ENCODE measurements at regions not wholly inside any gene's neighbourhood (a gene's known extent, or its start where the extent isn't known, plus 50 kb on each side); places are given as distances from the start of the nearest gene placed in this dataset.

DNA sequence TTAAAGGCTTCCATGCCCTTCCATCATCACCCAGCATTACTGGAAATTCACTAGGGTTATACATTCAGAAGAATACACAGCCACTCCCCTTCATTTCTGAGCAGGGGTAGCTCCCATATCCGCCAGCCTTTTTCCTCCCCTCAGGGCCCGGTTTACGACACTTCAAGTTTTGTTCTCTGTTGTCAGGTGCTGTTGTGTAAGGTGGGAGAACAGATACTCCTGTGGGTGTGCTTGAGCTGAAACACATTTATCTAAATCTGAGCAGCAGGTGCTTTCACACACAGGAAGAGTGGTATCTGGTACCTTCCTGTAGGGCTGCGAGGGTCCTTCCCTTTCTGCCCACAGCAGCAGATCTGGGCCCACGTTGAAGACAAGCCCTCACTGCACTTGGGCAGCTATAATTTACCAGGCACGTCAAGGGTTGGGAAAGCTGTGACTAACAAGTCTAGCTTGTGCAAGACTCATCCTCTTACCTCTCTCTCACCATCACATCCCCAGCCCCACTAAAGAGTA is 215.8 kb upstream of the RREB1 start:
- no peak for DNase-seq (ENCODE audit: low read depth)

DNA sequence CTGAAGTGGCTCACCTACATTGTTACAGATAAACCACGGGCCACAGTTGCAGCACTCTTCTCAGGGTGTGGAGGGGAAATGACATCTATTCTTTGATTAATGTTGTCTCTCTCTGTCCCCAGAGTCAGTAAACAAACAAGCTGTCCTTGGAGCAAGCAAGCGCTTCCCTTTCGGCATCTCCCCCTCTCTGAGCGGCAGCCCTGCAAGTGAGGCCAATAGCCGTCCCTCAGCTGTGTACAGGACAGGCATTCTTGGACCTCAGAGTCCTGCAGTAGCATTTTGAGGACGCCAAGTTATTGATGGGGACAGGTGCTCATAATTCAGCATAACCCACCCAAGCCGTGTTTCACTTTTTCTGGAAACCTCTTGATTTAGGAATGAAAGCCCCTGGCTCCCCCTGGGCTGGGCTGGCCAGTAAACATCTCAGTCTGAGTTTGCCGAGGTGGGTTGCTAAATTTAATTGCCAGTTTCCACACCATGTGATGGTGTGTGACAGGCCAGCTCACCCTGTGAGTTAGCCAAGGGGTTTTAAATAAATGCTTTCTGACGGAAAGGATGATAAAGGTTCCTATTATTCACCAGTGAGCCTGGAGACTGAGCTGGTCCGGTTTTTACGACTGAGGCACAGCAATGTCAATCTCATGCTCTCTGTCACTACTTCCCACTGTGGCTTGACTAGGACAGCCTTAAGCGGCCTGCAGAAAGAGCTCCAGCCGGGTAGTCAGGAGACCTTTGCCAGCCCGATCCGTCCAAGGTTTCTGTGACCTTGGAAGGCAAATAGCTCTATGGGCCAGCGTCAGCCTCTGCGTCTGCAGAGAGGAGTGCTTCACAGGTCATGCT is 214.8 kb upstream of the RREB1 start:
- no peak for DNase-seq (ENCODE audit: low read depth)

DNA sequence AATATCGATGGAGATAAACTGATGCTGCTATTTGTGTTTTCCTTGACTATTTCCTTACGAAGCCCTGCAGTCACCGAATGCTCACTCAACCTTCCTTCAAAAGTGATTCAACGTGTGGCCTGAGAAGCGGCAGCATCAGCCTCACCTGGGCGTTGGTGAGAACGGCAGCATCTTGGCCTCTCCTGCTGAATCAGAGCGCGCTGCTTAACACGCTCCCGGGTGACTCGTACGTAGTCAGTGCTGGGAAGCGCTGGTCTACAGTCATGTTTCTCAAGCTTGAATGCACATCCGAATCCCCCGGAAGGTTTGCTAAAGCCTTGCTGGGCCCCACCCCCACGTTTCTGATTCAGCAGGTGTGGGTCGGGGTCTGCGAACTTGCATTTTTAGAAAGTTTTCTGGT is 214.1 kb upstream of the RREB1 start:
- no peak for DNase-seq (ENCODE audit: low read depth)

DNA sequence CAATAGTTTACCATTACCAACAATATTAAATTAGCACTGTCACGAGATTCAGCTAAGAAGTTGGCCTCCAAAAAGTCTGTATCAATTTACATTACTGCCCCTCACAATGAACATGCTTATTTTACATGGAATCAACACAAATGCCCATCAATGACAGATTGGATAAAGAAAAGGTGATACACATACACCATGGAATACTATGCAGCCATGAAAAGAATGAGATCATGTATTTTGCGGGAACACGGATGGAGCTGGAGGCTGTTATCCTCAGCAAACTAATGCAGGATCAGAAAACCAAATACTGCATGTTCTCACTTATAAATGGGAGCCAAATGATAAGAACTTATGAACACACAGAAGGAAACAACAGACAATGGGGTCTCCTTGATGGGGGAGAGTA is 211.8 kb upstream of the RREB1 start:
- DNase-seq (ENCODE audit: low read depth): no peak

DNA sequence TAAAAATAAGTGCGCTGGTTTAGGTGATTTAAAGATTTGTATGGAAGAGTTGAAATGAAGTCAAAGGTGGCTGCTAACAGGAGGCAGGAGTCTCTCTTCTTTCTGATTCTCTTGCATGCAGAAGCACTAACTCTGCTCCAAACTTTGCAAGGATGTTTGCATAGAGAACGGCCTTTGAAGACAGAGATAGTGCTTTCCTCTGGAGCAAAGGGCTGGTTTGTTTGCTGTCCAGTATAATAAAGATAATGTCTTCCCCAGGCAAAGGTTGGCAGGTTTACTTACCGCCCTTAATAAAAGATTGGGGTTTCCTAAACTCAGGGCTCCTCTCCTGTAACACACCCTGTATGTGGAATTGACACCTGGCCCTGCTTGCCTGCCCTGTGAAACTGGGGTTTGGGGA is 210.6 kb upstream of the RREB1 start:
- DNase-seq (ENCODE audit: low read depth): no peak

DNA sequence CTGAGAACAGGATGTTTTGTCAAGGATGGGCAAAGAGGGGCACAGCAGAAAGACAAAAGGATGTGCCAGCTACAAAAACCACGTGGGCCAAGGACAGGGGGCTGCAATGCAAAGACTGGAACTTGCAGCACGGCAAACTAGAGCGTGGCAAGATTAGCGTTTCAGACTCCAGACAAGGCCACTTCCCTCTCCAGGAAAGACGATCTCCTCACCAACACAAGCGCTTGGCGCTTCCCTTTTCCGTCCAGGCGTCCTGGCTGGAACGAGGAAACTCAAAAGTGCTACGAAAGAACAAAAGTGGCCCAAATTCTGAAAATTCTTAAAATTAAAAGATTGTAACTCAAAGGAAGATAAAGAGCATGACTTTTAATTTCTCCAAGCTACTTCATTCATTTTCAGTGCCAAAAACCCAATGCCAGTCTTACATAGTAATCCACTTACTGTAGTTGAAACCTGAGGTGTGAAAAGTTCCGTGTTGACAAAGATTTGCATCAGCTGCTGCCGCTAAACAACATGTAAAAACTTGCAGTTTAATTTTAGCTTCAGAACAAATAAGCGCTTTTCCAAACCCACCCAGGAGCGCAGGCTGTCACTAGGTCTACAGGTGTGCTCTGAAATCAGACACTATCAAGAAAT is 207.1 kb upstream of the RREB1 start:
- no peak for DNase-seq (ENCODE audit: low read depth)

DNA sequence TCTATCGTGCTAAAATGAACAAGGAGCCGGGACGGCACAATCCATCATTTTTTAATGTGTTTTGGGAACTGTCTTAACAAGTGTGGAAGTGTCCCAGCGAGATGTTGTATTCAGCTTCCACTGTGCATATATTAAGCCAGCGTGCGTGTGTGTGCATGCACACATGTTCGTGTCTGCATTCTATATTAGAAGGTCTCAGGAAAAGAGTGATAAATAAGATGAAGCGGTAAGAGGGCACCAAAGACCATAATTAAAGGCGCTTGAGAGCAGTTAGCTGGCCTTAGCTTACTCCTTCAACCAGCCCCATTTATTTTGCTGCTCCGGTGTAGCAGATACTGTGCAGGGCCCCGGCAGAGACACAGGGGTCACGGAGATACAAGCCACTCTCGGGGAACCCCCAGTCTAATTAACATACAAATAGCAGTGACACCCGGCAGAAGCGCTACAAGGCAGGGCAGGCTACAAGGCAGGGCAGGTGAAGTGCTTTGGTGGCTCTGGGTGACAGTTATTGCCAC is 206.5 kb upstream of the RREB1 start:
- no peak for DNase-seq (ENCODE audit: low read depth)

DNA sequence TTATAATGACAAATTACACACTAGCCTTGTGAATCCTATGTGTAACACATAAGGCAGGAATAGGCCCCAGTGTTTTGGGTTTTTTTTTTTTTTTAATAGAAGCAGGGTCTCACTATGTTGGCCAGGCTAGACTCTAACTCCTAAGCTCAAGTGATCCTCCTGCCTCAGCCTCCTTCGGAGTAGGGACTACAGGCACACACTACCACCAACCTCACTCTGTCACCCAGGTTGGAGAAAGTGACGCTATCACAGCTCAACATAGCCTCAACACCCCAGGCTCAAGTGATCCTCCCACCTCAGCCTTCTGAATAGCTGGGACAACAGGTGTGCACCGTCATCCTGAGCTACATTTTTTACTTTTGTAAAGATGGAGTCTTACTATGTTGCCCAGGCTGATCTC is 205.8 kb upstream of the RREB1 start:
- no peak for DNase-seq (ENCODE audit: low read depth)

DNA sequence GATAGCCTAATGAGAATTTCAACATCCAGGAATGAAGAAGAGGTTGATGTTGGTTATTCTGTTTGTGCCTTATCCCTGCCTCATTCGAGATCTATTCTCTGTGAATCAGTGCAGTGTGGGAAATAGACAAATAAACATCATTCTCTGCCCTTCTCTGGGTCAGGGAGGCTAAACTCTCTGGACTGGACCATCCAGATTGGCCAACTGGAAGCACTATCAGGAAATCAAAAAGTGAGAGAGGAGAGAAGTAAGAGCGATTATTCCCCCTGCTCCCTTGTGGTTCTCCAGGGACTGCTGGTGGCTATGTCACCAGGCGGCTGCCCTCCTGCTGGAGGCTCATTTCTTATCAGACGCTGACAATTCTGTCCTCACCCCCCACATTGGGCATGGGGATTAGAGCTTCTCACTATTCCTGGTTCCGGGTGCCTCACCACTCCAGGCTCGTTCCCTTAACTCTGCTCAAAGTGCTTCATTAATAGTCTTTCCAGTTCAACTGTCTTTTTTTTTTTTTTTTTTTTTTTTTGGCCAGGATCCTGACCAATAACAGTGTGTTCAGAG is 201.7 kb upstream of the RREB1 start:
- DNase-seq (ENCODE audit: low read depth): no peak

DNA sequence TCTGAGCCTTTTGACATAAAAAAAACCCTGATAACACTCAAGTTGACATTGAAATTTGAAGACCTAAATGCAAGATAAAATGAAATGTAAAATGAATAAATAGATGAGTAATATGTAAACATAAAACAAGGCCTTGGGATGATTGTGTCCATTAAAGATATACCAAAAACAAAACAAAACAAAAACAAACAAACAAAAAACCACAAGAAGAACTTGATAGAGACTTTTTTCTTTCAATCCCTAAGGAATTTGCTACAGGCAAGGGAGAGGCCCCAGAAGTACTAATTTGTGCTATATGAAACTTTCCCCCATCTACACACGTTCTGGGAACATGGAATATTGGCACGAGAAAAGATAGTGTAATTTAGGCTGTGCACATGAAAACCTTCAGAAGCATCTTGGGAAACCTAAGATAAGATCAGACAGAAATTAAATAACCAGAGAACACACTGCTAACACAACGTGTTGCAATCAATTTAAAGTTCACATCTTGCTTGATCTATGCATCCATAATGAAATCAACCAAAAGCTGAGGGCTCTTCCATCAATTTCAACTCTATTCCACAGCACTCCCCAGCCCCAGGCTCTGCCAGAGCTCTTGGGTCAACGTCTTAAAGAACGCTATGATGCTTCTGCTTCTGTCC is 201.1 kb upstream of the RREB1 start:
- no peak for DNase-seq (ENCODE audit: low read depth)

DNA sequence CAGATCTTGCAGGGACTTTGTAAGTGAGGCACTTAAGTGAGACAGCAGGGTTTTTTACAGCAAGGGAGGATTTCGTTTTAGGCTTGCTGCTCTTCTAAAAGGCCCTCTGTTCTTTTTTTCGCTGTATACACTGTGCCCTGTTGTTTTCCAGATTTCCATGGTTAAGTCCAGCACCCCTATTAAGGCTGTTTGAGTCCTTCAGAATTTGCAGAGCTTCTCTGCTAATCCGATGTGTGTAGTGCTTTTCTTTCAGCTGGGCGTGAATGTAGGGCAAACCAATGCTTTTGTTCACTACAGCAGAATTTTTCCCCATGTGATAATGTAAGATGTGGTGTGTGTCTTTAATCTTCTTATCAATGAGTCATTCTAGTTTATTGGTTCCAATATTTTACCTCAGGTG is 200.5 kb upstream of the RREB1 start:
- DNase-seq (ENCODE audit: low read depth): no peak

DNA sequence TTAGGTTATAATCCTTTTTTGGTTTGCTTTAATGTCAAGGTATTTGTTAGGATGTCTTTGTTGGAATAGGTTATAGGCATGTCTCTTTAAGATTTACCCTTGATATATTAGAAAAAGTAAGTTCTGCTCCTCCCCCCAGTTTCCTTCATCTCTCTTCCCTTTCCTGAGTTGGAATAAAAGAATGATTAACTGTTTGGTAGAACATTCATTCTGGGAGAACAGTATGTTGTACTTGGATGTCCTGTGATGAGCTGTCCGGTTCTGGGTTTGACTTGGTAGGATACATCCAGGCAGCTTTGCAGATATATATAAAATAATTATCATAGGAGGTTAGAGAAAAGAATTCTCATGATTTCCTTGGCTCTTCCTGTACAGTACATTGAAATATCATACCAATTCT is 199.6 kb upstream of the RREB1 start:
- no peak for DNase-seq (ENCODE audit: low read depth)

DNA sequence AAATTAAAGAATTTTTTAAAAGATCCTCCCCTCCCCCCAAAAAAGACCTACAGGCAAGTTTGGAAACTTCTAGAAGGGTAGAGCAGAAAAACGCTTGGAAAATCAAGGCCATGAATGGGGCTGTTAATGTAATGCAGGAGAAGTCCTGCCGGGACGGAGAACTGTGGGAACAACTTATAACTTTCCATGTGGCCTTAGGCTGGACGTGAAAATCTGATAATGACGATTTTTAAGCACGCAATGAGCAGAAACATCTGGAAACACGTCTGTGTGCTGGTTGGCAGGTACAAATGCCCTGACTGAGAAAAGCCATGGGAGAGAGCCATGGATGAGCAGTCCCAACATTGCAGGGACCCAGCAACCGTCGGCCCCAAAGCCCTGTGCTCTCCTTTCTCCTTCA is 198.7 kb upstream of the RREB1 start:
- no peak for DNase-seq (ENCODE audit: low read depth)

DNA sequence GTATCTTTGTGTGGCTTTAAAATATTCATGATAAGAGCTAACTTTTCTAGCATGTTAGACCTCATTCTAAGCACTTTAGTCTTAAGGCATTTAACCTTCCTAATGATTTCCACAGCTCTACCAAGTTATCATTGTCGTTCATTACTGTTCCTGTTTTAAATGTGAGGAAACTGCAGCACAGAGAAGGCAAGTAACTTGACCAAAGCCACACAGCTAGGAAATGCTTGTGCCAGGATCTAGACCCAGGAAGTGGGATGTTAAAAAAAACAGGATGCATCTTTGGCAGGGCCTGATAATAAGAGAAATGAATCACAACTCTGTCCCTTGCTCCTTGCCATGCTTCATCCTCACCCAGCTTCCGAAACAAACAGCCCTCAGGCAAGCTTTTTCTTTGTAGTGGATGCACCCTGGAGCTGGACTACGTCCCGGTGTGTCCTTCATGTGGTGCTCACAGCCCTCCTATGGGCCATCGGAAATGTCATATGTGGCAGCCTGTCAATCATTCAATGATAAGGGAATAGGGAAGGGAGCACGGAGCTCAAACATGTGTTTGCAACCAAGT is 196.9 kb upstream of the RREB1 start:
- DNase-seq (ENCODE audit: low read depth): no peak

DNA sequence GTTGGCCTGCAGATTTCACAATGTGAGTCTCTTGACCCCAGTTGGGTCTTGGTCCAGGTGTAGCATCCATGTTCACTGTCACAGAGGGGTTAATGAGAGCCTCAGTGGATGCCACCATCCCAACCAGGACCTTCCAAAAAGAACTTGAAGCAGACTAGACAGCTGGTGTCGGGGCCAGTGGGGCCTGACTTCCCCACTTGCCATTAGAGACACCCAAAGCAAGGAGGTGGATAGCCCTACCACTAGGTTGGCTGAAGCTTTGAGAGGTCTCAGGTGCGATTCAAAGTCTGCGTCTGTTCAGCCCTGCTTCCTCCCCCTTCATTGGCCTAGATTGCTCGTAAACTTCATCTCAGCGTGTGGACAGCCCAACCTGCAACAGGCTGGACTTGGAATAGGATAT is 196.4 kb upstream of the RREB1 start:
- no peak for DNase-seq (ENCODE audit: low read depth)

DNA sequence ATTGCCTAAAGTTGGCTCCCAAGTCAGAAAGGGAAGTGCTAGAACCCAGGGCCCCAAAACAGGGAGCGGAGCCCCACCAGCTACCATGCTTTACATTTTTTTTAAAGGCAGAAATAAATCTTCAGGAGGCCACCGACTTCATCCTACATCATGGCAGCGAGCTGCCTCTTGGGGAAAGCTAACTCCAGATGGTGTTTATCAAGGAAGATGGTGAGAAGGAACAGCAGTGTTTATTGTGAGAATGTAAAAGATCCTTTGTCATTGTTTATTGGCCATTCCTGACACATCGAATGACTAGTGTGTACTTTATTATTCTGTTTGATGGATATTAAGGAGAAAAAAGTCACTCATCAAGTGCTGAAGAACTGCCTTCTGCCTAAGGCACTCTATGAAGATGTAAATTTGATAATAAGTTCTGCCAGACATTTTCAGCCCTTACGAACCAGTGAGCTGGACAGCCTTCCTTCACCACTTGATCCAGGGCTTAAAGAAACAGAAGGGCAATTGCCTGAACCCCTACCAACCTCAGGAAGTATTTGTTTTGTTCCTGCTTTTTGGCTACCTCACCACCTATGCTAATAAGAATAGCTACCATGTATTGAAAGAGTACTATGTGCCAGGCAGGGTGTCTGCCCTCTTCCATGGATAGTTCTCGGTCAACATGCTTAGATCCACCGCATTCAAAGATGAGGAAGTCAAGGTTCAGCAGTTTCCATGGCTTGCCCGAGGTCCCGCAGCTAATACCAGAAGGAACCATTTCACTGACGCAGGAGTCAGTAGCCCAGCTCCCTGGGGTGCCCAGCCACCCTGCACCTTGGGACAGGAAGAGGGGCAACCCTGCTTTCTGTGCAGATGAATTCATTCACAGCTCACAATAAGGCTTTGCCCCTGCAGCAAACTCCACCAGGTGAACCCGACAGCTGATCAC is 194.7 kb upstream of the RREB1 start:
- no peak for DNase-seq (ENCODE audit: low read depth)

DNA sequence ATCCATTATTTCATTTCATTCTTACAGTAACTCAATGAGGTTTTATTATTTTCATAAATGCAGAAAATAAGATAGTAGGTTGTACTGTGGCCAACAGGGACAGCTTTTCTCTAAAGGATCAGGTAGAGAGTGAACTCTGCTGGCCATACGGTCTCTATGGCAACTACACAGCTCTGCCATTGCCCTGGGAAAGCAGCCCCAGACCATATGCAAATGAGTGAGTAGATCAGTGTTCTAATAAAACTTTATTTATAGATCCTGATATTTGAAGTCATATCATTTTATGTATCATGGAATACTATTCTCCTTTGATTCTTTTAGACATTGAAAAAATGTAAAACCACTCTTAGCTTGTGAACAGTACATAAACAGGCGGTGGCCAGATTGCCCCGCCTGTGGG is 192.5 kb upstream of the RREB1 start:
- no peak for DNase-seq (ENCODE audit: low read depth)

DNA sequence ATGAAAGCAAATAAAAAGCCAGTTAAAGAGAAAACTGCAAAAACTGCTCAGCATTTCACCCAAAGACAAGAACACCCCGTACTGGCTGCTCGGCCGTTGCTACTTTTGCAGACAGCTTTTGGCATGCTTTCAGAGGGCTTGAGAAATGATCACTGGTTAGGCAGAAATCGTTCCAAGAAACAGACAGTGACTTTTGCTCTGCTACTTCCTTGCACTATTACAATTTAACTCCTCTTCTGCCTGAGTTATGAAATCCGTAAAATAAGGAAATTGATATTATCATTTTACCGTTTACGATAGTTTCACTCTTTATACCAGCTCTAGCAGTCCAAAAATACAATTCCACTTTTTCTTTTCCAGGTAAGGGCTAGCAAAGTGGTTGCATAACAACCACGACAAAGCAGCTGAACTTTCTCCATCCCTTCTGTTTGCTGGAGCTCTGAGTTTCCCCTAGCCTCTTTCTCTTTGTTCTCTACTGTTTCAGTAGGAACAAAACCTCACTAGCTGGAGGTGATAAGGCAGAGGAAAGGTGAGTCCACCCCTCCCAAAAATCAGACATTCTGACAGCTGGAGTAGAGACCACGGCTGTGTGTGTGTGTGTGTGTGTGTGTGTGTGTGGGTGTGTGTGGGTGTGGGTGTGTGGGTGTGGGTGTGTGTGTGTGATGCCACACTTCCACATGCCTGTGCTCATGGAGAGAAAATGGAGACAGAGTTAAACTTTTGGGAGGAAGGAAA is 191.8 kb upstream of the RREB1 start:
- no peak for DNase-seq (ENCODE audit: low read depth)

DNA sequence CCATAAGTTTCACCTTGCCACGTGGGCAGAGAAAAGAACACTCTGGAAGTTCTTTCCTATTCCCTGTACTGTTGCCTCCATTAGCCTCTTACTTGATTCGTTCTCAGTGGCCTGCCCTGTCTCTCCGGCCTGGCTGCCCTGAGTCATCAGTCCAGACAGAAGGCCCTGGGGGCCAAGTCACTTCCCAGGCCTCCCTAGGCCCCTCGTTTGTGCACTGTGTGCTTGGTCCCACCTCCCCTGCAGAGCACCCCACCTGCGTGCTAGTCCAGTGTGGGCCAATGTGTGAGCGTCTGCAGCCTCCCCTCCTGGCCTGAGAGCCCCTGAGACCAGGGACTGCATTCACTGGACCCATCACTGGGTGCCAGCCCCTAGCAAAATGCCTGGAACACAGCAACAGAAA is 191.2 kb upstream of the RREB1 start:
- DNase-seq (ENCODE audit: low read depth): no peak

DNA sequence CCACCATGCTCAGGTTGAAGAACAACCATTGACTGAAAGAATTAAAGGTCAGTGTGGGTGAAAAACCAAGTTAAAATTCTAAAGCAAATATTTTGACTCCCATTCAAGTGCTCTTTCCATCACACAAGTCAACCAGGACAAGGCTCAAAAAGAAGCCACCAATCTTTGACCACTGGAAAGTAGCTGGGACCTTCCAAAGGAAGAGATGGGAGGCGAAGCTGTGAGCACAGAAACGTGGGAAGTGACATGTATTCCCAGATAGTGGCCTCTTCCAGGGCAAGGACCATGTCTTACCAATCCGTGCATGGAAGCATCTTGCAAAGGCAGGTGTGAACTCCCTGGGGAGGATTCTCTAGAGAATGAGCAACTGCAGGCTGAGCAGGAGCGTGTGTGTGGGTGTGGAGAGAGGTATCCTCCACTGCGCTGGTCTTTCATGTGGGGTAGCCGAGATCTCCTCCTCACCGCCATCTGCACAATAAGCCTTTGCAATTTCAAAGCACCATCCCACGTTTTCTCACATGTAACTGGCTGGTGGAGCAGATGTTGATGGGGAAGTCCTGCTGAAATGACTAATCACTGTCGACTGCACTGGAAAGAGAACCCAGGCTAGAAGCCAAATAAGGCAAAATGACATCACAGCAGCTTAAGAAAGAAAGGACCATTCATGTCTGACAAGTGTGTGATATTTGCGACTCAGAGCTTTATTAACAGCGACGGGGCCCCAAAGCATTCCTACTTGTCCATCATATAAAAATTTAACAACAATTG is 189.4 kb upstream of the RREB1 start:
- DNase-seq (ENCODE audit: low read depth): peak; percentile 18
